Hepatocyte (in vitro differentiated cells): ENCODE measurements at regions not wholly inside any gene's neighbourhood (a gene's known extent, or its start where the extent isn't known, plus 50 kb on each side); places are given as distances from the start of the nearest gene placed in this dataset.

Experiments used
- DNase-seq: peaks from one replicate; pipeline ENCODE4 v3.0.0-alpha.2; 2016; ENCODE audit warnings: low spot score
- H2AFZ ChIP-seq: fragments of 200-600 bp; sonication (generic); 2 replicates; pipeline ENCODE4 v1.6.0; 2016; ENCODE audit warnings: antibody characterized with exemption, mild to moderate bottlenecking
- H3K27ac ChIP-seq: fragments of 200-600 bp; sonication (generic); 2 replicates; pipeline ENCODE4 v1.5.1; 2016; ENCODE audit warnings: mild to moderate bottlenecking
- H3K27me3 ChIP-seq: fragments of 200-600 bp; sonication (generic); 2 replicates; pipeline ENCODE4 v1.6.1; 2016
- H3K36me3 ChIP-seq: fragments of 200-600 bp; sonication (generic); replicated peaks from 2 replicates; pipeline ENCODE4 v1.5.1; 2016; ENCODE audit warnings: low read depth; ENCODE audit not compliant: insufficient read depth
- H3K4me1 ChIP-seq: fragments of 200-600 bp; sonication (generic); 2 replicates; pipeline ENCODE4 v1.5.1; 2016; ENCODE audit warnings: mild to moderate bottlenecking, moderate library complexity; ENCODE audit not compliant: insufficient read depth
- H3K4me2 ChIP-seq: fragments of 200-600 bp; sonication (generic); 2 replicates; pipeline ENCODE4 v1.6.0; 2016
- H3K4me3 ChIP-seq: fragments of 200-600 bp; sonication (generic); 2 replicates; pipeline ENCODE4 v1.5.1; 2016; ENCODE audit warnings: mild to moderate bottlenecking
- H3K79me2 ChIP-seq: fragments of 200-600 bp; sonication (generic); 2 replicates; pipeline ENCODE4 v1.6.0; 2017; ENCODE audit warnings: mild to moderate bottlenecking
- H3K9me2 ChIP-seq: fragments of 200-600 bp; sonication (generic); replicated peaks from 2 replicates; pipeline ENCODE4 v1.6.0; 2017; ENCODE audit warnings: mild to moderate bottlenecking; ENCODE audit not compliant: insufficient read depth
- H3K9me3 ChIP-seq: fragments of 200-600 bp; sonication (generic); 2 replicates; pipeline ENCODE4 v1.5.1; 2016; ENCODE audit warnings: low read depth, mild to moderate bottlenecking
- H4K20me1 ChIP-seq: fragments of 200-600 bp; sonication (generic); 2 replicates; pipeline ENCODE4 v1.6.0; 2016; ENCODE audit warnings: mild to moderate bottlenecking; ENCODE audit not compliant: insufficient read depth, poor library complexity, severe bottlenecking
- CTCF ChIP-seq: fragments of 200-600 bp; sonication (generic); IDR thresholded peaks from 2 replicates; pipeline ENCODE4 v1.5.1; 2016; ENCODE audit warnings: antibody characterized with exemption, mild to moderate bottlenecking; ENCODE audit not compliant: poor library complexity
- EZH2 ChIP-seq: fragments of 200-600 bp; sonication (generic); IDR thresholded peaks from 2 replicates; pipeline ENCODE4 v1.6.1; 2016; ENCODE audit warnings: antibody characterized with exemption, mild to moderate bottlenecking, borderline replicate concordance
- EZH2phosphoT487 ChIP-seq: fragments of 200-600 bp; sonication (generic); IDR thresholded peaks from one replicate; pipeline ENCODE4 v1.6.1; 2018; ENCODE audit warnings: antibody characterized with exemption, mild to moderate bottlenecking, low read depth, moderate library complexity; ENCODE audit not compliant: unreplicated experiment, severe bottlenecking
- WGBS: methylation state at CpG from one replicate; pipeline ENCODE4 v1.1.6; 2016; ENCODE audit warnings: low lambda C conversion rate; ENCODE audit errors: missing lambda C conversion rate; 5-methylcytosine and 5-hydroxymethylcytosine counted together

DNA sequence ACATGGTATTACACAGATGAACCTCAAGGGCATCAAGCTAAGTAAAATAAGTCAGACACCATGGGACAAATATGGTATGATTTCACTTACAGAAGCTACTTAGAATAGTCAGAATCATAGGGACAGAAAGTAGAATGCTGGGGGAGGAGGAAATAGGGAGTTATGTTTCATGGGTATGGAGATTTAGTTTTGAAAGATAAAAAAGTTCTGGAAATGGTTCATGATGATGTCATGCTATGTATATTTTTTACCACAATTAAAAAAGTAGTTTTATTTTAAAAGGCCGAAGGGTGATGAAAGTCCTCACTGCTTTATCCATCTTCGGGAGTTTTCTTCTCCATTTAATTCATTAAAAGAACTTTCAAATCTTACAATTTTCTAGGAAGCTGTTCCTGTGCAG lies 181.9 kb downstream of the CALCRL start:
- Histone ChIP-seq H3K27me3 (no peaks in the 10 kb centered on the region), H3K4me3 (no peak overlapping the region), H4K20me1 (no peaks in the 10 kb centered on the region), H3K27ac (no peak overlapping the region), H3K9me2 (no peaks in the 10 kb centered on the region), H3K4me2 (no peak overlapping the region), H3K4me1 (no peaks in the 10 kb centered on the region), H3K9me3 (no peaks in the 10 kb centered on the region), H2AFZ (no peak overlapping the region), H3K79me2 (no peaks in the 10 kb centered on the region), H3K36me3 (no peaks in the 10 kb centered on the region)
- TF ChIP-seq EZH2 (no peak), EZH2phosphoT487 (no peak), CTCF (no peak)
- WGBS = 97% methylated on average over 2 of the region's 2 CpGs
- DNase-seq = no peak

GRCh38 chr2:187264612-187265011 lies 183.4 kb downstream of the CALCRL start:
- Histone ChIP-seq H3K36me3 (no peaks in the 10 kb centered on the region), H3K9me3 (no peaks in the 10 kb centered on the region), H3K79me2 (no peaks in the 10 kb centered on the region), H3K27ac (no peak overlapping the region), H3K4me3 (no peak overlapping the region), H2AFZ (no peak overlapping the region), H3K27me3 (no peaks in the 10 kb centered on the region), H4K20me1 (no peaks in the 10 kb centered on the region), H3K4me2 (no peak overlapping the region), H3K9me2 (no peaks in the 10 kb centered on the region), H3K4me1 (no peaks in the 10 kb centered on the region)
- 80% methylated on average over 1 of the region's 1 CpG for WGBS
- TF ChIP-seq CTCF = no peak
- no peak for TF ChIP-seq EZH2
- TF ChIP-seq EZH2phosphoT487 = no peak
- DNase-seq = no peak

DNA sequence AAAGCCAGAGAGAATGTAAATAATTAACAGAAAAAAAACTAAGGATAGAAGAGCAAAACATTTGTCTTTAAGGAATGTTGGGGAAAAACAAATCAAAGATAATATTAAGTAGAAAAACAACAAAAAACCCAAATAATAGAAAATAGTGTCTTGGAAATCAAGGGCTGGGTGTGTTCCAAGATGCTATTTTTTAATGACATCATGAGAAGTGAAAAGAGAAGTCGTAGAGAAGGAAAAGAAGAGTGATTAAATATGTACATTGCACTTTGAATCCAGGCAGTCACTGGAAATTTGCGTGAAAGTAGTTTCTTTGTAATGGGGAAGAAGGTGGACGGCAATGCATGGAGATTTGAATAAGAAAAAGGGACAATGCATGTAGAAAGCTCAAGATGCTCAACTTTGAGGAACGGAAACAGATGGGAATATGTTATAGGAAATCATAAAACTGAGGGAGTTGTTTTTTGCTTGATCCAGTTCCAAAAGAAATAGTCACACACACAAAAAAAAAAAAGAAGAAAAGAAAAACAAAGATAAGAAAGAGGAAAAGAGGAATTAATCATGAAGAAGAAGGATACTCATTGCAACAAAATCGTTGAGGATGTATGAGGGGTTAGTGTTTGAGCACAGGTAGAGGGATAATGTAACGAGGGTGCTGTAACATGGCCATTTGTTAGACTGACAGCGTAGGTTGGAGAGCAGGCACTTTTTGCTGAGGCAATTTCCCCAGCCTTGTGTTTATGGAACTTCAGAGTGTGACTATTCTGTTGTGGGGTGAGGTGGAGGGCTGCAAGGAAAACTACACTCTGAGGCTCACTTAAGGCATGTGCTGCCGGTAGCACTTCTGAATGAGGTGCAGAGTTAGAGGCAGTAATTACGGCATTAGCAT lies 184.1 kb downstream of the CALCRL start:
- no peak overlapping the region for H3K4me3 ChIP-seq
- no peaks in the 10 kb centered on the region for H3K9me3 ChIP-seq
- DNase-seq = no peak
- H3K27me3 ChIP-seq = no peaks in the 10 kb centered on the region
- H3K4me2 ChIP-seq = no peak overlapping the region
- WGBS = 62% methylated on average over 9 of the region's 9 CpGs
- H3K27ac ChIP-seq = no peak overlapping the region
- H3K36me3 ChIP-seq = no peaks in the 10 kb centered on the region
- no peaks in the 10 kb centered on the region for H3K9me2 ChIP-seq
- H2AFZ ChIP-seq = no peak overlapping the region
- H3K79me2 ChIP-seq = no peaks in the 10 kb centered on the region
- no peaks in the 10 kb centered on the region for H3K4me1 ChIP-seq
- no peaks in the 10 kb centered on the region for H4K20me1 ChIP-seq
- no peak for TF ChIP-seq CTCF
- TF ChIP-seq EZH2 = no peak
- no peak for TF ChIP-seq EZH2phosphoT487
